HG02610 (cell line): ENCODE measurements at regions not wholly inside any gene's neighbourhood (a gene's known extent, or its start where the extent isn't known, plus 50 kb on each side); places are given as distances from the start of the nearest gene placed in this dataset.

Source experiments
- ATAC-seq: cut with Tn5 transposase; IDR thresholded peaks from one replicate; pipeline ENCODE4 v1.9.1; 2021; ENCODE audit warnings: mild to moderate bottlenecking, moderate library complexity; ENCODE audit not compliant: unreplicated experiment

GRCh38 chr3:135781026-135781815 is 184.3 kb upstream of the PPP2R3A start:
- no peak for ATAC-seq

- ATAC-seq, result peak; percentile 64
These were observed 181.0 kb upstream of the PPP2R3A start for GRCh38 chr3:135784557-135784956.

GRCh38 chr3:135788146-135788545 is 177.4 kb upstream of the PPP2R3A start:
- no peak for ATAC-seq

- ATAC-seq, result no peak
These were observed 176.6 kb upstream of the PPP2R3A start for GRCh38 chr3:135788978-135789377.

- ATAC-seq, result no peak
These were observed 173.4 kb upstream of the PPP2R3A start for GRCh38 chr3:135792174-135792573.

GRCh38 chr3:135792858-135793475 is 172.6 kb upstream of the PPP2R3A start:
- ATAC-seq, result no peak

- ATAC-seq, result no peak
These were observed 165.4 kb upstream of the PPP2R3A start for GRCh38 chr3:135800071-135800549.

GRCh38 chr3:135801018-135801417 is 164.5 kb upstream of the PPP2R3A start:
- ATAC-seq, result no peak

GRCh38 chr3:135802171-135802570 is 163.4 kb upstream of the PPP2R3A start:
- ATAC-seq, result no peak

GRCh38 chr3:135803028-135803692 is 162.4 kb upstream of the PPP2R3A start:
- no peak for ATAC-seq

GRCh38 chr3:135805752-135806151 is 159.8 kb upstream of the PPP2R3A start:
- no peak for ATAC-seq

- no peak for ATAC-seq
These were observed 159.2 kb upstream of the PPP2R3A start for GRCh38 chr3:135806317-135806716.

GRCh38 chr3:135807879-135808278 is 157.6 kb upstream of the PPP2R3A start:
- no peak for ATAC-seq

- ATAC-seq, result no peak
These were observed 156.4 kb upstream of the PPP2R3A start for GRCh38 chr3:135809021-135809634.

GRCh38 chr3:135811651-135812050 is 153.9 kb upstream of the PPP2R3A start:
- no peak for ATAC-seq

- no peak for ATAC-seq
These were observed 153.5 kb upstream of the PPP2R3A start for GRCh38 chr3:135812057-135812456.

- ATAC-seq, result no peak
These were observed 131.1 kb upstream of the PPP2R3A start for GRCh38 chr3:135834465-135834864.

- ATAC-seq, result no peak
These were observed 127.4 kb upstream of the PPP2R3A start for GRCh38 chr3:135837977-135838631.

- ATAC-seq, result no peak
These were observed 125.1 kb upstream of the PPP2R3A start for GRCh38 chr3:135840436-135840835.

GRCh38 chr3:135844386-135844785 is 121.1 kb upstream of the PPP2R3A start:
- no peak for ATAC-seq

GRCh38 chr3:135848051-135848450 is 117.5 kb upstream of the PPP2R3A start:
- ATAC-seq, result no peak
